GM13977 (cell line): ENCODE measurements at regions not wholly inside any gene's neighbourhood (a gene's known extent, or its start where the extent isn't known, plus 50 kb on each side); places are given as distances from the start of the nearest gene placed in this dataset.
"Not testable (repeated sequence)": the region's sequence is repeated elsewhere in the genome, so short reads cannot be mapped to it uniquely, and the experiment has no call there.

ENCODE experiments used
- DNase-seq: peaks from one replicate; pipeline ENCODE4 v3.0.0; 2012; ENCODE audit warnings: low spot score
- in situ Hi-C: fragments of 300-500 bp; cut with MboI; formaldehyde crosslinking; loops from one replicate; pipeline ENCODE4 v1.12.0; 2022; ENCODE audit warnings: low sequenced_read_pairs, low pct_unique_long_range_greater_than_20kb, mixed read lengths, inconsistent platforms; ENCODE audit not compliant: unreplicated experiment
- TF ChIP-seq, protein P1 (sequence below): IDR thresholded peaks from 2 replicates; pipeline ENCODE4 v1.5.1; 2012; ENCODE audit warnings: mild to moderate bottlenecking, control low read depth; ENCODE audit not compliant: insufficient read depth; ENCODE audit errors: extremely low read depth, missing control alignments

DNA sequence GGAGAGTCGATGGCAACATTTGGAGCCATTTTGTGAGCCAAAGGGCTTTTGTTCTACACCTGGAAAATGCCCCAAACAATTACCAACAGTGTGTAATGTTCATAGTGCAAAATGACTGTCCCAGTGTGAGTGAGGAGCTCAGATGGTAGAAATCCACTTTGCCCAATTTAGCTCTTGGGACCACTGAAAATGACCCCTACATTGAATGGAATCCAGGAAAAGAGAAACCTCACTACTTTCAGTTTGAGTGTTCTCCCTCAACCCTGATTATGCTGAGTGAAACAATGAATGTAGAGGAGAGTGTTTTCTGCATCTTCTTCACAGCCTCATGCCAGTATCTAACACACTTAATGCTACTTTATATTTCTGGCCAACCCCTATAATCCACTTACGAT, 84.9 kb upstream of the NRN1 start:
- DNase-seq: no peak
- in situ Hi-C loops: no loop called here
- TF ChIP-seq, protein P1, sequence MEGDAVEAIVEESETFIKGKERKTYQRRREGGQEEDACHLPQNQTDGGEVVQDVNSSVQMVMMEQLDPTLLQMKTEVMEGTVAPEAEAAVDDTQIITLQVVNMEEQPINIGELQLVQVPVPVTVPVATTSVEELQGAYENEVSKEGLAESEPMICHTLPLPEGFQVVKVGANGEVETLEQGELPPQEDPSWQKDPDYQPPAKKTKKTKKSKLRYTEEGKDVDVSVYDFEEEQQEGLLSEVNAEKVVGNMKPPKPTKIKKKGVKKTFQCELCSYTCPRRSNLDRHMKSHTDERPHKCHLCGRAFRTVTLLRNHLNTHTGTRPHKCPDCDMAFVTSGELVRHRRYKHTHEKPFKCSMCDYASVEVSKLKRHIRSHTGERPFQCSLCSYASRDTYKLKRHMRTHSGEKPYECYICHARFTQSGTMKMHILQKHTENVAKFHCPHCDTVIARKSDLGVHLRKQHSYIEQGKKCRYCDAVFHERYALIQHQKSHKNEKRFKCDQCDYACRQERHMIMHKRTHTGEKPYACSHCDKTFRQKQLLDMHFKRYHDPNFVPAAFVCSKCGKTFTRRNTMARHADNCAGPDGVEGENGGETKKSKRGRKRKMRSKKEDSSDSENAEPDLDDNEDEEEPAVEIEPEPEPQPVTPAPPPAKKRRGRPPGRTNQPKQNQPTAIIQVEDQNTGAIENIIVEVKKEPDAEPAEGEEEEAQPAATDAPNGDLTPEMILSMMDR: no peak

DNA sequence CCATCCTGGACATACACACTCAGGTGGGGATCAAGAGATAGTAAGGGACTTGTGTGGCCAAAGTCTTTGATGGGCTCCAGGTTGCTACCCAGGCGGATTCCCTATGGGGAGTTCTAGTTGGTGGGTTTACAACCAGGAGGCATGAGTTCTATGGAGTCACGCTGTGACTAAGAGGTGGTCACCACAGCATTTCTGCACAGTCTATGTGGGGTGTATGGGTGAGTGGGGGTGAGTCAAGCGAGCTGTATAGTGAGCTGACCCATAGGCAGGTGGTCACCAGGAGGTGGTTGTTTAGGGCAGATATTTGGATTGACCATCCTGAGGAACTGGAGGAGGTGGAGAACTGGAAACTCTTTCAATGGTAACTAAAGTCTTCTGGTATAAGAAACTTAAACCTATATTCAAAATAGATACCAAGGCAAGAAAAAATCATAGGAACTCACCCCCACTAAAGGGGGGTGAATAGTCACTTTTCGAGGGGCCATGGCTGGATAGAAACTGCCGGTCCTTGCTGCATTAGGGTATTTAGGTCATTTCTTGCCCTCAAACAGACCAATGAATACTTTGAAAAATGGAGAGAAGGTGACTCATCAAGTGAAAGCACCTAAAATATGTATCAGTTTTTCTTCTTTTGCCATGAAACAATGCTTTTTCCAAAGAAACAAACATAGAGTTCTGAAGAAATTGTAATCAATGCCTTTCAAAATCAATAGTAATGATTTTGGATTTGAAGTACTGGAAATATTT, 84.3 kb upstream of the NRN1 start:
- TF ChIP-seq, protein P1: no peak
- in situ Hi-C loops: no loop called here
- no peak for DNase-seq

DNA sequence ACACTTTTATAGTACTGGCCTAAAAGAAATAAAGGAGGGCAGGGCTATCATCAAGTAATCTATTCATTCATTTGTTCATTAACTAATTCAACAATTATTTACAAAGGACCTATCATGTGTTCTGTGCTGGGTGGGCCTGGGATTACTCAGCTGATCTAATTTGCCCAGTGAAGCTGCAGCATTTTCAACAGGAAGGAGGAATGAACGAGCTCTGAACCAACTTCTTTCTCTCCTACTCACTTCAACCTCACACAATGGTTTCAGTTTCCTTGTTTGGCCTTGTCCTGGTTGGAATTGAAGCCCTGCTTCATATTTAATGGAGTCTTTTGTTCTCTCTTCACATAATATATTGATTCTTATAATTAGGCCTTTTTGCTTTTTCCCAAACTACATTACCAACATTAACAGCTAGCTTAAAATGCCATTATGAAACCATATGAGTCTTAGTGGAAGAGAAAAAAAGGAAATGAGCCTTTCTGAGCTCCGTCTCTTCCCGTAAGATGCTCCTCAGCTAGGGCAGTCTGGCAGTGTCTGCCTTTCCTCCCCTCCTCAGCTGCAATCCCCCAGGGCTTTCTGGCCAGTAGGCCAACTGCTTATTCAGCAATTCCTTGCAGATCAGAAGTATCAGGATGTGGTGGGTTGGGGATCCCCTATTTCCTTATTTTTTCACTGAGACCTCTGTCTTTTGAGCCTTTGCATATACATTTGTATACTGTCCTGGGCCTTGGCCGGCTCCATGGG, 79.4 kb upstream of the NRN1 start:
- TF ChIP-seq, protein P1: no peak
- in situ Hi-C loops: no loop called here
- DNase-seq: no peak

DNA sequence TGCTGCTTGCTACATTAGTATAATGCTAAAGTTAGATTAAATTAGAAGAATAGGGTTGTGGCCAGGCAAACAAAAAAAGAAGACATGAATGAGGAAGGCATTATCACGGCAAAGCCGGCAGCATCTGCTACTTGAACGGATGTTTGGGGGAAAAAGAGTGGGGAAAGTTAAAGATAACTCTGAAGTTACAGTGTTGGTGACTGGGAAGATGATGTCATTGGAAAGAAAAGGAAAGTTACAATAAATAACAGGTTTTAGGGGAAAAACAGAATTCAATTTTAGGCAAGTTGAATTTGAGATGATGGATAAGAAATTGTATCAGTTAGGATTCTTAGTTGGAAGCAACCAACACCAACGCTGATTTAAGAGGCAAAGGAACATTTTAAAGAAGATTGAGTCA, 74.2 kb upstream of the NRN1 start:
- DNase-seq: no peak
- TF ChIP-seq, protein P1: no peak
- in situ Hi-C loops: no loop called here

DNA sequence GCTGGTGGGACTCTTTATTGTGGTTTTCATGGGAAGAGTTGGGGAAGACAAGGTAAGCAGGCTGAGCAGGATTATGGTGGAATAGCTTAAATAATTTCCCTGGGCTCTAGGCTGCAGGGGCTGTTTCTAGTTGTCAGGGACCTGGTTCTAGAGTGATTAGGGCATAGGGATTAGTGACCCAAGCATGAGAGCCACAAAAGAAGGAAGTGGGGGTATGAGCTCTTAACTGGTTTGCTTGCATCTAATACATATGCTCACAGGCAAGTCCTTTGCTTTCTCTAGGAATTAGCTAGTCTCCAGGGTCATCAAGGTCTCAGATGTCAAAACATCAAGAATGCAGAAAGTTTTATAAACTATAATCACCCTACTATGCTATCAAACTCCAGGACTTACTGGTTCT, 67.5 kb upstream of the NRN1 start:
- no peak for DNase-seq
- TF ChIP-seq, protein P1: no peak
- in situ Hi-C loops: no loop called here

DNA sequence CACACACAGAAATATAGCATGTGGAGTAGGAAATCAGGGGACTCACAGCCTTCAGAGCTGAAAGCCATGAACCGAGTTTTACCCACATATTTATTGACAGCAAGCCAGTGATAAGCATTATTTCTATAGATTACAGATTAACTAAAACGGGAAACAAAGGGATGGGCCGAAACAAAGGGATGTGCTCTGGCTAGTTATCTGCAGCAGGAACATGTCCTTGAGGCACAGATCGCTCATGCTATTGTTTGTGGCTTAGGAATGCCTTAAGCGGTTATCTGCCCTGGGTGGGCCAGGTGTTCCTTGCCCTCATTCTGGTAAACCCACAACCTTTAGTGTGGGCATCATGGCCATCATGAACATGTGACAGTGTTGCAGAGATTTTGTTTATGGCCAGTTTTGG, 61.4 kb upstream of the NRN1 start:
- in situ Hi-C loops, DNase-seq: not testable (repeated sequence)

DNA sequence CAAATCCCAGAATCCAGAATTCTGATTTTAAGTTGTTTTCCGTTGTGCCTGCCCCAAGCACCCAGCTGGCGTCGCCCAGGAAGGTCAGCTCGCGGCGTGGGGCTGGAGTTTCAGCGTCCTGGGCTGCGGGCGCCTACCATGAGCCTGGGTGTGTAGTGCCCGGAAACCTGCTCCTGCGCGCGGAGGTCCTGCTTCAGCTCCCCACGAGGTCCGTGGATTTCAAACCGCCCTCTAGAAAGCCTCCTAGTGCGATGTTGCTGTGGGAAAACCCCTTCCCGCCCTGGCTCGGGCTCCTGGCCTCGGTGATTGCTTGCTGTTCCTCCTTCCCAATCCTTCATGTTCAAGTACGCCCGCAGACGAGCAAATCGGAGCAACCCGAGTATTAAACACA, 51.3 kb upstream of the NRN1 start:
- no peak for DNase-seq
- in situ Hi-C loops: loop anchor here (10.0 kb wide), 1 partner anchor 487 kb away; no protein-coding TSS in a partner anchor
- TF ChIP-seq, protein P1: no peak
